ENCODE measurements at regions not wholly inside any gene's neighbourhood (a gene's known extent, or its start where the extent isn't known, plus 50 kb on each side); places are given as distances from the start of the nearest gene placed in this dataset.

GRCh38 chr10:92751827-92752226 is 62.1 kb downstream of the HHEX start:
- TF ChIP-seq, protein P1, sequence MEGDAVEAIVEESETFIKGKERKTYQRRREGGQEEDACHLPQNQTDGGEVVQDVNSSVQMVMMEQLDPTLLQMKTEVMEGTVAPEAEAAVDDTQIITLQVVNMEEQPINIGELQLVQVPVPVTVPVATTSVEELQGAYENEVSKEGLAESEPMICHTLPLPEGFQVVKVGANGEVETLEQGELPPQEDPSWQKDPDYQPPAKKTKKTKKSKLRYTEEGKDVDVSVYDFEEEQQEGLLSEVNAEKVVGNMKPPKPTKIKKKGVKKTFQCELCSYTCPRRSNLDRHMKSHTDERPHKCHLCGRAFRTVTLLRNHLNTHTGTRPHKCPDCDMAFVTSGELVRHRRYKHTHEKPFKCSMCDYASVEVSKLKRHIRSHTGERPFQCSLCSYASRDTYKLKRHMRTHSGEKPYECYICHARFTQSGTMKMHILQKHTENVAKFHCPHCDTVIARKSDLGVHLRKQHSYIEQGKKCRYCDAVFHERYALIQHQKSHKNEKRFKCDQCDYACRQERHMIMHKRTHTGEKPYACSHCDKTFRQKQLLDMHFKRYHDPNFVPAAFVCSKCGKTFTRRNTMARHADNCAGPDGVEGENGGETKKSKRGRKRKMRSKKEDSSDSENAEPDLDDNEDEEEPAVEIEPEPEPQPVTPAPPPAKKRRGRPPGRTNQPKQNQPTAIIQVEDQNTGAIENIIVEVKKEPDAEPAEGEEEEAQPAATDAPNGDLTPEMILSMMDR (conservative IDR thresholded peaks at IDR 0.05): no peak
- TF ChIP-seq ZFX (IDR thresholded peaks at IDR 0.05): no peak

Measured in C4-2B (cell line).